ENCODE measurements at regions not wholly inside any gene's neighbourhood (a gene's known extent, or its start where the extent isn't known, plus 50 kb on each side); places are given as distances from the start of the nearest gene placed in this dataset.
"Not testable (repeated sequence)": the region's sequence is repeated elsewhere in the genome, so short reads cannot be mapped to it uniquely, and the experiment has no call there.

GRCh38 chr7:121497545-121497944, 101.4 kb upstream of the FAM3C start:
- DNase-seq (ENCODE audit: low read depth in 2 of 2) = not testable (repeated sequence)

GRCh38 chr7:121494516-121494915, 98.4 kb upstream of the FAM3C start:
- DNase-seq (ENCODE audit: low read depth in 2 of 2) = no peak

DNA sequence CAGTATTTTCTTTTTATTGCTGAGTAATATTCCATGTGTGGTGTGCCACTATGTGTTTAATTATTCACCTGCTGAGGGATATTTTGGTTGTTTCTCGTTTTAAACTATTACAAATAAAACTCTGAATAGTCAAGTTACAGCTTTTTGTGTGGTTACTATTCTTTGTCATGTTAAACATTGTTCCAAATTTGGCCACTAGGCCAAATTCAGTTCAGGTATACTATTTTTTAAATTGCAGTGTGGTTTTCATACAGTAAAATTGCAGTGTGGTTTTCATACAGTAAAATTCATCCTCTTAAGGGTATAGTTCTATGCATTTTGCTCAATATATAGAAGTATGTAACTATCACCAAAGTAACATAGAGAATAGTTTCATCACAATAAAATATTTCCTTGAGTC, 97.4 kb upstream of the FAM3C start:
- DNase-seq (ENCODE audit: low read depth in 2 of 2) = no peak

- DNase-seq (ENCODE audit: low read depth in 2 of 2) = no peak
These were observed 94.2 kb upstream of the FAM3C start for GRCh38 chr7:121490309-121490708.

DNA sequence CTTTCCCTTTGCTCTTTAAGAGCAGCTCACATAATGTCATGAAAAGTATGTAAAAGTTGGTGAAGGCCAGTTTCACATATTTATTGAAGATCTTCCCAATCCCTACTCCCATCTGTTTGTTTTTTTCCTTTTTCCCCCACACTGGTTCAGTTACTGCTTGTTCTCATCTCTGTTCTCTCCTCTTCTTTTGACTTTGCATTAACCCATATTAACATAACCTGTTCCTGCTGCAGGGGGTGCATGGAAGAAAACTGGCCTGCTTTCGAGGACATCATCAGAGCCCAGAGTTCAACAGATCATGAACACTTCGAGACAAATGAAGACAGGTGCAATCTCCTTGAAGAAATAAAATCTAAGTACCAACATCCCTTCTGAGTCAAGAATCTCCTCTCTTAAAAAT, 93.3 kb upstream of the FAM3C start:
- DNase-seq (ENCODE audit: low read depth in 2 of 2) = no peak

- DNase-seq (ENCODE audit: low read depth in 2 of 2) = peak in 1 of 2 donors; percentile 42
These were observed 92.1 kb upstream of the FAM3C start for GRCh38 chr7:121488111-121488650.

DNA sequence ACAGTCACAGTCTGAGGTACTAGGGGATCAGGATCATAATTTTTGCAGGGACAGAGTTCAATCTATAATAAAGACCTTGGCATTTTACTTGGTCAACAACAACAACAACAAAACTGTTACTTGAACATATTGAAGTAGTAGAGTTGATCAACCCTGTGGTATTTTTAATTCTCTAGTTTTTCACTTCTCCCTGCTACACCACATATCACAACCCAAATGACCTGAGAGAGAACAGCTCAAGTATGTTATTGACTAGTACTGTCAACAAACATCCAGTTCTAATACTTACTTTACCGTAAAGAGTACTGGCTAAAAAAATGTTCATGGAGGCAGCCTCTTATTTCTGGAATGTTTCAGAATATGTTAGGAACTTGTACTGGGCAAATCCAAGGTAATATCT, 90.5 kb upstream of the FAM3C start:
- no peak for DNase-seq (ENCODE audit: low read depth in 2 of 2)

- DNase-seq (ENCODE audit: low read depth in 2 of 2) = no peak
These were observed 89.5 kb upstream of the FAM3C start for GRCh38 chr7:121485467-121486243.

GRCh38 chr7:121484089-121484763, 88.1 kb upstream of the FAM3C start:
- DNase-seq (ENCODE audit: low read depth in 2 of 2) = no peak

- no peak for DNase-seq (ENCODE audit: low read depth in 2 of 2)
These were observed 84.6 kb upstream of the FAM3C start for GRCh38 chr7:121480566-121481335.

GRCh38 chr7:121480058-121480457, 84.0 kb upstream of the FAM3C start:
- no peak for DNase-seq (ENCODE audit: low read depth in 2 of 2)

DNA sequence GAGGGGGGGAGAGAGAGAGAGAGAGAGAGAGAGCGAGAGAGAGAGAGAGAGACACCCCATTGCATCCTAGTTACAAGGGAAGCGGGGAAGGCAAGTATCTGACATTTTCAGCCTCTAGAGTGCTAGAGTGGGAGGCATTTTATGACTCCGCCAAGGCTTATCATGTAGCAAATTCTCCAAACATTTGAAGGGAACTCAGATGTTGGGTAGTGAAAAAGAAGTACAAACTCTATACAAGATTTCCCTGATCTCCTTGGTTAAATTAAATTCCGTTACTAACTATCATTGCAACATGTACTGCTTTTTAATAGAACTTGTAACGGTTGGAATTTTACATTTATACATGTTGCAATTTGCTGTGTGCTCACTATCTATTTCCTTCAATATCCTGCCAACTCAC, 83.4 kb upstream of the FAM3C start:
- DNase-seq (ENCODE audit: low read depth in 2 of 2) = no peak

- DNase-seq (ENCODE audit: low read depth in 2 of 2) = peak in 1 of 2 donors; percentile 2
These were observed 79.7 kb upstream of the FAM3C start for GRCh38 chr7:121475806-121476205.

GRCh38 chr7:121474301-121474673, 78.2 kb upstream of the FAM3C start:
- DNase-seq (ENCODE audit: low read depth in 2 of 2) = no peak

- DNase-seq (ENCODE audit: low read depth in 2 of 2) = no peak
These were observed 77.7 kb upstream of the FAM3C start for GRCh38 chr7:121473645-121474300.

DNA sequence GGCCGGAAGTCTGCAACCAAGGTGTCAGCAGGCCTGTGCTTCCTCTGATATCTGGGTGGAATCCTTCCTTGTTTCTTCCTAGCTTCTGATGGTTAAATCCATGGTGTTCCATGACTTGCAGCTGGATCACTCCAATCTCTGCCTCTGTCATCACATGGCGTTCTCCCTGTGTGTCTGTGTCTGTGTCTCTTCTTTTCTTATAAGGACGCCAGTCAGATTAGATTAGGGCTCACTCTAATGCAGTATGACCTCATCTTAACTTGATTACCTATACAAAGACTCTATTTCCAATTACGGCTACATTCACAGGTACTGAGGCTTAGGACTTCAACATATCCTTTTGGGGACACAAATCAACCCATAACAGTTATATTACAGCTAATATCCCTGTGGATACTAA, 70.3 kb upstream of the FAM3C start:
- no peak for DNase-seq (ENCODE audit: low read depth in 2 of 2)

- no peak for DNase-seq (ENCODE audit: low read depth in 2 of 2)
These were observed 63.0 kb upstream of the FAM3C start for GRCh38 chr7:121459148-121459547.

- DNase-seq (ENCODE audit: low read depth in 2 of 2) = no peak
These were observed 60.8 kb upstream of the FAM3C start for GRCh38 chr7:121456785-121457359.

GRCh38 chr7:121456015-121456414, 59.9 kb upstream of the FAM3C start:
- no peak for DNase-seq (ENCODE audit: low read depth in 2 of 2)

- DNase-seq (ENCODE audit: low read depth in 2 of 2) = no peak
These were observed 56.3 kb upstream of the FAM3C start for GRCh38 chr7:121452389-121452788.

DNA sequence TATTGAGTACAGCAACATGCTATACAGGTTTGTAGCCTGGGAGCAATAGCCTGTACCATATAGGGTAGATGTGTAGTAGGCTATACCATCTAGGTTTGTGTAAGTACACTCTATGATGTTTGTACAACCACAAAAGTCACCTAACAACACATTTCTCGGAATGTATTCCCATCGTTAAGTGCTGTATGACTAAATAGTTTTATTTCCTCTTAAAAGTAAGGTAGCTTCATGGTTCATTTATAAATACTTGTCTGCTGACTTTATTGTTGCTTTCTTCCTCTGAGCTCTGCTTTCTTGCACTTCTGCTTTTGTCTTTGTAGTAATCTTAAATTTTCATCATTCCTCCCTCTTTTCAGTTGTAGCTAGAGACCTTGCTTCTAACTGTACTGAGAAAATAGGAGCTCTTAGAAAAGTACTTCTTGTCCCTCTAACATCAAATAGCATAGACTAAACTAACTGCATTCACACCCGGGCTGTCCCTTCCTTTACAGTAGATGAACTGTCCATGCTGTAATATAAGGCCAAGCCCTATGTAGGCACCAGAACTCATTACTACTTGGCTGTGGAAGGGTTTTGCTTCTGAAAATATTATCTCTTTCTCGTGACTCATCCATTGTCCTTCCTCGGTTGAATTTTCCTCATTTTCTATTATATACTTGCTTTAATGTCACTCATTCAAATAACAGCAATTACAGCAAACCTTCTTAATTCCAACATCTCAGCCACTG, 55.4 kb upstream of the FAM3C start:
- peak in 1 of 2 donors; percentile 20 for DNase-seq (ENCODE audit: low read depth in 2 of 2)
